GM19238 (cell line): ENCODE measurements at regions not wholly inside any gene's neighbourhood (a gene's known extent, or its start where the extent isn't known, plus 50 kb on each side); places are given as distances from the start of the nearest gene placed in this dataset.
"Not testable (repeated sequence)": the region's sequence is repeated elsewhere in the genome, so short reads cannot be mapped to it uniquely, and the experiment has no call there.

Experiments used
- DNase-seq: peaks from one replicate; pipeline ENCODE4 v3.0.0; 2011; ENCODE audit warnings: low spot score; ENCODE audit not compliant: insufficient read length

DNA sequence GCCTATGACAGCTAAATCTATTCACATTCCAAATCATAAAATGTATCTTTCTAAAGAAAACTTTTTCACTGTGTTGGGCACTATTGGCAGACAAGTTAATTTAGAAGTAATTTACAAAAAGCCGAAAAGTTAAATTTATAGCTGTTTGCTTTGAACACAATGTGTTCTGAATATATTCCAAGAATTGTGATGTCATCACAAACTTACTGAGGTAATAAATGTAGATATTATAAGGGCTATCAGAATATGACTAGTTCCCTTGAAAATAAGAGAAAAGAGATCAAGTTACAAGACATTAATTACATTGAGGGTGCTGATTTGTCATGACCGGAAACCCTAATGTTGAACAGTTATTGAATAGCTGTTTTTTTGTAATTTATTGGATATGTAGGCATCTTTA is 153.9 kb upstream of the SCN7A start:
- no peak for DNase-seq

- DNase-seq: no peak
Measured at GRCh38 chr2:166643980-166644379, 149.9 kb upstream of the SCN7A start.

DNA sequence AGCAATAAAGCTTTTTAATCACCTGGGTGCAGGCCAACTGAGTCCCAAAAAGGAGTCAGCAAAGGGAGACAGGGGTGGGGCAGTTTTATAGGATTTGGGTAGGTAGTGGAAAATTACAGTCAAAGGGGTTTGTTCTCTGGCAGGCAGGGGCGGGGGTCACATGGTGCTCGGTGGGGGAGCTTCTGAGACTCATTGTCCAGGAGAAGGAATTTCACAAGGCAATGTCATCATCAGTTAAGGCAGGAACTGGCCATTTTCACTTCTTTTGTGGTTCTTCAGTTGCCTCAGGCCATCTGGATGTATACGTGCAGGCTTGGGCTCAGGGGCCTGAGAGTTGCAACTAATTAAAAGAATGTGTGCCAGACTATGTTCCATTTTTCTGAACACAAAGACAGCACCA is 147.5 kb upstream of the SCN7A start:
- DNase-seq: not testable (repeated sequence)

DNA sequence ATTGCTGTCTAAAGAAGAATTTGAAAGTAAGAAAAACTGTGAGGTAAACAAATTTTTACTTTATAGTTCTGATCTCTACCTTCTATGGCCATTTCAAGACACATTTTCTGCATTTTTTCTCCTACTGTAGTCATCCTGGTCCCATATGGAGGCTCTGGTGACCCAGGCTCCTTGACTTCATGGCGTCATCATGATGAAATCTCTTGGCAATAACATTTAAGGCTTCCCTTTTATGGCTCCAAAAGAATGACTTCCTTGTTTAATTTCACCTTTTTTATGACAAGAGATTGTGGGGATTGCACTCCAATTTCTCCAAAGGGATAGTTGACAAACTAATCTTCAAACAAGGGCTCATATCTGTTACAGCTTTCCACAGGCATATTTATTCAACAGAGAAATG is 143.0 kb upstream of the SCN7A start:
- no peak for DNase-seq

DNA sequence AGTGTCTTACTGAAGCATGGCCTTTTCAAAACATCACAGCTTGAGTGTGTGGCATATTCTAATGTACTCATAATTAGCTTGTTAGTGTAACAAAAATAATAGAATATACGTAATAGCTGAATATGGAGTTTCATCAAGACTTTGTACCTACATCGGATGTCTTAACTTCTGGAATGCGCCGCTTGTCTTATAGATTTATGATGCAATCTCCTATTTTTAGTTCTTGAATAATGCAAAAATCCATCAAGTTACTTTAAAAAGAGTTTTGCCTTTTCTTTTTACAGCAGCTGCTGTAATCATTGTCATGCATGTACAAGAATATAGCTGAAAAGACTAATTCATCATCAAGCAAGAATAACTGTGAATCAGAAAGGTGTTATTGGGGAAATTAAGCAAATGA is 140.7 kb upstream of the SCN7A start:
- DNase-seq: no peak

GRCh38 chr2:166632616-166633015 is 138.6 kb upstream of the SCN7A start:
- DNase-seq: no peak

- no peak for DNase-seq
Measured at GRCh38 chr2:166628478-166629136, 134.6 kb upstream of the SCN7A start.

DNA sequence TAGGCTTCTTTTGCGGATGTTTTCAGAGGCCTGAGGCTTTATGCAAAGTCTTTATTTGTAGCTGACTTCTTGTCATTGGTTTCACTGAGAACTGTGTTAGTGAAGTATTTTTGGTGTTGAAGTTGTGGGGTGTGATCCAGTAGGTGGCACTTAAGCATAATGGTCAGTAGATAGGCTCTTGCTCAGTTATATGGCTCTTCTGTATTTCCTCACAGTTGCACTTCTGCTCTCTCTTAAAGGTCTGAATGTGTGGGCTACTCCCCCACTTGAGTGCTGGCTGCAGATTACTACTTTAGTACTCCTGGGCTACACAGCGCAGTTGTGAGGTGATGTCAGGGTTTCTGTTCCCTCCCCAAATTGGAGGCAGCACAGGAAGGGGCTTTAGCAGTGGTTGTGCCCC is 133.8 kb upstream of the SCN7A start:
- no peak for DNase-seq

- no peak for DNase-seq
Measured at GRCh38 chr2:166625670-166626069, 131.6 kb upstream of the SCN7A start.

- DNase-seq: no peak
Measured at GRCh38 chr2:166614503-166614902, 120.5 kb upstream of the SCN7A start.

- DNase-seq: no peak
Measured at GRCh38 chr2:166614029-166614428, 120.0 kb upstream of the SCN7A start.

DNA sequence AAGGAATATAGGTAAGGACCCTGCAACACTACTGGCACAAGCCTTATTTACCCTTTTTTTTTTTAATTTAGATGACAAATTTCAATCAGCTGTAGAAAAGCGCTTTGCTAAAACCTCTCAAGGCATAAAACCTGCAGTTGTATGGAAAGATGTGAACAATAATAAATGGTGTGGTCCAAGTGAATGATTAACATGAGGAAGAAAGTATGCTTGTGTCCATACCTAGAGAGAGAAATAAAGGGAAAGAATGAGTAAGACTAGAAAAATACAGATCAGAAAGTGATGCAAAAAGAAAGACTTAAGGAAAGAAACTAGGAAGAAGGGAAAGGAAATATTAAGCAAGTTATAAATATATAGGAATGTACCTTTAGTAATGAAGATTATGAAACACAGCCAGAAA is 119.2 kb upstream of the SCN7A start:
- DNase-seq: no peak

- DNase-seq: no peak
Measured at GRCh38 chr2:166612214-166612613, 118.2 kb upstream of the SCN7A start.

DNA sequence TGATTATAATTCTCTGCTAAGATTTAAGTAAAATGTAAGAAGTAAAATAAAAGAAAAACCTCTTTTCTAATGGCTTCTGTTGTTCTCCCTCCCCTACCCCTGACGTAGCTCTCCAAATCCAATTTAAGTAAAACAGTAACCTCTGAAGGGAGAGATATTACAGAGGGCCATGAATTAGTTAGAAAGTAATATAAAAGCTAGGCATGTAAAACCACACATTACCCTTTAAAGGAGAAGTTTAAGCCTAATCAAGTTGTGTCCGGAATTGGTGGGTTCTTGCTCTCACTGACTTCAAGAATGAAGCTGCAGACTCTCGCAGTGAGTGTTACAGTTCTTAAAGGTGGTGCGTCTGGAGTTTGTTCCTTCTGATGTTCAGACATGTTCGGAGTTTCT is 116.9 kb upstream of the SCN7A start:
- no peak for DNase-seq

GRCh38 chr2:166610180-166610912 is 116.3 kb upstream of the SCN7A start:
- no peak for DNase-seq

- DNase-seq: no peak
Measured at GRCh38 chr2:166609183-166609959, 115.3 kb upstream of the SCN7A start.

- no peak for DNase-seq
Measured at GRCh38 chr2:166607880-166608279, 113.8 kb upstream of the SCN7A start.

DNA sequence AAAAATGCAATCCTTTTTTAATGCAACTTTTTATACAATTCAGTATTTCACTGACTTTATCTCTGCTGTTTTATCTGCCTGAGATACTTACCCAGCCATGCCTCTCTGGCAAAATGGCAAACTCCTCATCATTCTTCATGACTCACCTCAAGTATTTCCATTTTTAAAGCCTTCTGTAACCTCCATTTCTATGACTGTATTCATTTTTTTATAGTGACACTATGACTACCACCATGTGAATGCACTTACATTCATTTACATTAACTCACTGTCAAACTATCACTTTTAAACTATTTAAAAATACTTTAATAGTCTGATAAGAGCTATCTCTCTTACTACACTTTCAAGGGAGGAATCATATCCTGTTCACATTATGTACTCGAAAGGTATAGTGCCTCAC is 99.4 kb upstream of the SCN7A start:
- DNase-seq: no peak

GRCh38 chr2:166592750-166593149 is 98.7 kb upstream of the SCN7A start:
- no peak for DNase-seq

GRCh38 chr2:166591226-166591625 is 97.2 kb upstream of the SCN7A start:
- no peak for DNase-seq

GRCh38 chr2:166573391-166573790 is 79.3 kb upstream of the SCN7A start:
- DNase-seq: no peak

DNA sequence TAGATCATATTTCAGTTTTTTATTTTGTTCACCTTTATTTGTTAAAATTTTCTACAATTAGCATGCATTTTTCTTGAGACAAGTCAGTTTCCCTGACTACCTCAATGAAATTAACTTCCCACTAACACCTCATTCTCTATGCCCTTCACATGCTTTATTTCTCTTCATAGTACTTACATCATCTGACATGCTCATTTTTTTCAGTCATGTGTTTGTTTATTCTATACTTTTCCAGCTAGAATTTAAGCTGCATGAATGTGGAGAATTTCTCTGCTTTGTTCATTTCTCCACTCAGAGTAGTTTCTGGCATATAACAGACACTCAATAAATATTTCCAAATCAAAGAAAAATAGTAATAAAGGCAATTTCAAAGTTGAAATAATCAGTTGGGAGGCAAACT is 78.9 kb upstream of the SCN7A start:
- no peak for DNase-seq

DNA sequence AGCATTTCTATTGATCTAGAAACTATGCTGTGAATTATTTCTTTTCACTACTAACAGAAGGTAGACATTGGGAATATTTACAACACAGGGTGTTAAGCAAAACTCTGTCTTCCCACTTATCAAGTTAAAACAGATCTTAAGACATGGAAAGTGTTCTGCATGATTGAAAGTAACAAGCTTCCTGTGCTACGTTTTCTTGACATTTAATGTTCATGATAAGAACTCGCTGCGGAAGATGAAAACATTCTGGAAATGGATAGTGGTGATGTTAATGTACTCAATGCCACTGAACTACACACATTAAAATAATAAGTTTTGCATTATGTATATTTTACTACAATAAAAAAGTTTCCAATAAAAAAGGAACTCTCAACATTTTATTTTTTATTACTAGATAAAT is 74.4 kb upstream of the SCN7A start:
- no peak for DNase-seq
